Heart left ventricle (tissue), 16 donors: ENCODE measurements at regions not wholly inside any gene's neighbourhood (a gene's known extent, or its start where the extent isn't known, plus 50 kb on each side); places are given as distances from the start of the nearest gene placed in this dataset.

Experiments used
- ATAC-seq, 4 donors: fragments of 200-7000 bp; cut with Tn5 transposase; one replicate each; pipeline ENCODE4 v1.9.1; 2020 to 2022; ENCODE audit warnings: moderate library complexity in 4 of 4, mild to moderate bottlenecking in 3 of 4, moderate number of reproducible peaks in 1 of 4
- DNase-seq, 5 donors: peaks; one replicate each; pipeline ENCODE4 v3.0.0-alpha.2; 2020
- H3K27ac ChIP-seq, 12 donors: fragments of 200-600 bp; sonication (generic) in 4 of 12; one replicate each; pipeline versions ENCODE4 v1.5.0 to v1.8.0; 2016 to 2022; ENCODE audit warnings: mild to moderate bottlenecking in 2 of 12
- H3K27me3 ChIP-seq, 9 donors: fragments of 200-600 bp; sonication (generic) in 2 of 9; one replicate each; pipeline versions ENCODE4 v1.5.1 to v1.8.0; 2016 to 2022; ENCODE audit warnings: mild to moderate bottlenecking in 3 of 9
- H3K36me3 ChIP-seq, 9 donors: fragments of 200-600 bp; sonication (generic) in 2 of 9; one replicate each; pipeline versions ENCODE4 v1.5.0 to v1.8.0; 2018 to 2022; ENCODE audit warnings: mild to moderate bottlenecking in 2 of 9
- H3K4me1 ChIP-seq, 12 donors: fragments of 200-600 bp; sonication (generic) in 4 of 12; one replicate each; pipeline versions ENCODE4 v1.5.0 to v1.8.0; 2016 to 2022; ENCODE audit warnings: mild to moderate bottlenecking in 3 of 12
- H3K4me3 ChIP-seq, 12 donors: fragments of 200-600 bp; sonication (generic) in 4 of 12; one replicate each; pipeline versions ENCODE4 v1.5.0 to v1.8.0; 2017 to 2022; ENCODE audit warnings: mild to moderate bottlenecking in 9 of 12, moderate library complexity in 4 of 12
- H3K9me3 ChIP-seq, 12 donors: fragments of 200-600 bp; sonication (generic) in 4 of 12; one replicate each; pipeline versions ENCODE4 v1.5.0 to v1.8.0; 2016 to 2022; ENCODE audit warnings: mild to moderate bottlenecking in 1 of 12
- CTCF ChIP-seq, 12 donors: fragments of 200-600 bp; sonication (generic) in 4 of 12; IDR thresholded peaks; one replicate each; pipeline versions ENCODE4 v1.5.0 to v1.8.0; 2018 to 2022; ENCODE audit warnings: antibody characterized with exemption in 12 of 12, mild to moderate bottlenecking in 5 of 12
- POLR2A ChIP-seq, 2 donors: fragments of 450-650 bp; IDR thresholded peaks; one replicate each; pipeline ENCODE4 v1.6.1; 2017; ENCODE audit warnings: antibody characterized with exemption in 2 of 2, mild to moderate bottlenecking in 2 of 2, moderate library complexity in 2 of 2
- WGBS, 4 donors: extraction: QIAGEN DNeasy Blood & Tissue Kit in 2 of 4; methylation state at CpG; one replicate each; pipeline versions ENCODE4 v1.1.5 to v1.1.7; 2013 to 2018; 5-methylcytosine and 5-hydroxymethylcytosine counted together
- intact Hi-C, 10 donors: fragments of 100-400 bp; cut with DNase I; formaldehyde crosslinking; loops; one replicate each; pipeline versions ENCODE4 v1.11.1 to v1.14.2; 2022
- donor health status: ischemic (EF 13 %, LVEDD 7.1; RV severe dilation, severe dysfunction).
- donor health status: healthy with polysubstance abuse.
- donor health status: DM: no; HTN: yes; CAD: no.
- donor health status: DM: no; HTN: no; CAD: no.
- donor health status: ischemic (EF 25% LVEDD 6.9; RV normal size, moderate dysfunction).
- donor health status: ischemic (EF 25% LVEDD 5.7; RV mildly dilated, moderate dysfunction).
- donor health status: healthy.
- donor health status: DM: yes; HTN: yes; CAD: no.
- donor health status: ischemic (EF 35%, LVEDD 5.7; RV mildly dilated, moderate dysfunction).
- donor health status: nonischemic (EF 11% LVEDD 7.7; RV severe dilation, severe dysfunction).
- donor health status: DM: yes; HTN: yes; CAD: no.
- donor health status: PGD.
- donor health status: ischemic (EF 29% LVEDD 5.4; RV normal size, mild dysfunction).
- donor health status: nonischemic (EF 23%, LVEDD 6.1; RV moderate dilation, normal function).

GRCh38 chr1:34587761-34588160 lies 167.1 kb upstream of the GJB5 start:
- H3K27me3 ChIP-seq, result peaks cover 0 to 29% (median 0%) of the 10 kb centered on the region in 9 donors
- intact Hi-C loops, result no loop called here
- no peaks in the 10 kb centered on the region for H3K9me3 ChIP-seq
- no peak overlapping the region for H3K27ac ChIP-seq
- 52 to 67% (median 55%) methylated on average over 2 of the region's 2 CpGs for WGBS, 4 donors
- TF ChIP-seq POLR2A (IDR thresholded peaks at IDR 0.05) (no peak), CTCF (IDR thresholded peaks at IDR 0.05) (no peak)
- H3K4me1 ChIP-seq, result no peaks in the 10 kb centered on the region
- ATAC-seq, result no peak
- no peak for DNase-seq
- H3K36me3 ChIP-seq, result no peaks in the 10 kb centered on the region
- H3K4me3 ChIP-seq, result no peak overlapping the region

- ATAC-seq, result no peak
- H3K9me3 ChIP-seq, result no peaks in the 10 kb centered on the region
- H3K27ac ChIP-seq, result no peak overlapping the region
- no peaks in the 10 kb centered on the region for H3K36me3 ChIP-seq
- 22 to 37% (median 32%) methylated on average over 3 to 4 of the region's 4 CpGs for WGBS, 4 donors
- H3K4me3 ChIP-seq, result no peak overlapping the region
- DNase-seq, result no peak
- H3K27me3 ChIP-seq, result peaks cover 0 to 29% (median 0%) of the 10 kb centered on the region in 9 donors
- no peaks in the 10 kb centered on the region for H3K4me1 ChIP-seq
- intact Hi-C loops, result loop anchor here in 3 of 10 donors (10.0 kb wide), 2 partner anchors 475 to 955 kb away; no protein-coding TSS in a partner anchor
- TF ChIP-seq CTCF (IDR thresholded peaks at IDR 0.05) (no peak), POLR2A (IDR thresholded peaks at IDR 0.05) (no peak)
Measured at GRCh38 chr1:34590211-34590623, 164.6 kb upstream of the GJB5 start.

GRCh38 chr1:34591751-34592629 lies 162.9 kb upstream of the GJB5 start:
- Histone ChIP-seq H3K27ac (no peak overlapping the region), H3K4me1 (no peaks in the 10 kb centered on the region), H3K27me3 (peaks cover 0 to 25% (median 0%) of the 10 kb centered on the region in 9 donors), H3K9me3 (no peaks in the 10 kb centered on the region), H3K36me3 (no peaks in the 10 kb centered on the region), H3K4me3 (no peak overlapping the region)
- 51 to 65% (median 60%) methylated on average over 4 of the region's 4 CpGs for WGBS, 4 donors
- ATAC-seq (no peak), DNase-seq (no peak)
- TF ChIP-seq CTCF (IDR thresholded peaks at IDR 0.05) (no peak), POLR2A (IDR thresholded peaks at IDR 0.05) (no peak)
- intact Hi-C loops, result loop anchor here in 3 of 10 donors (10.0 kb wide), 2 partner anchors 477 to 957 kb away; no protein-coding TSS in a partner anchor

GRCh38 chr1:34597877-34598514 lies 156.9 kb upstream of the GJB5 start:
- no peak overlapping the region for H3K4me3 ChIP-seq
- 20 to 31% (median 26%) methylated on average over 4 to 5 of the region's 5 CpGs for WGBS, 4 donors
- intact Hi-C loops, result loop anchor here (2.0 to 10.0 kb wide), 8 partner anchors 481 to 966 kb away; no protein-coding TSS in a partner anchor
- TF ChIP-seq CTCF (IDR thresholded peaks at IDR 0.05) (peak; percentile 40 to 76 (median 64)), POLR2A (IDR thresholded peaks at IDR 0.05) (no peak)
- peak in 3 of 4 donors; percentile 54 to 80 (median 67) for ATAC-seq
- no peaks in the 10 kb centered on the region for H3K9me3 ChIP-seq
- no peaks in the 10 kb centered on the region for H3K36me3 ChIP-seq
- H3K27me3 ChIP-seq, result peaks cover 0 to 35% (median 10%) of the 10 kb centered on the region in 9 donors
- H3K27ac ChIP-seq, result no peak overlapping the region
- no peaks in the 10 kb centered on the region for H3K4me1 ChIP-seq
- DNase-seq, result peak; percentile 32 to 71 (median 51)
